ENCODE measurements at regions not wholly inside any gene's neighbourhood (a gene's known extent, or its start where the extent isn't known, plus 50 kb on each side); places are given as distances from the start of the nearest gene placed in this dataset.

- Histone ChIP-seq H3K36me3 (no peaks in the 10 kb centered on the region), H3K9me3 (peaks cover 0 to 4% (median 0%) of the 10 kb centered on the region in 12 donors), H3K4me1 (peaks cover 0 to 8% (median 0%) of the 10 kb centered on the region in 12 donors), H3K27me3 (no peaks in the 10 kb centered on the region), H3K27ac (no peak overlapping the region), H3K4me3 (no peak overlapping the region)
- TF ChIP-seq POLR2A (IDR thresholded peaks at IDR 0.05) (no peak), CTCF (IDR thresholded peaks at IDR 0.05) (no peak)
- 90 to 97% (median 91%) methylated on average over 3 of the region's 3 CpGs for WGBS, 4 donors
- DNase-seq (no peak), ATAC-seq (no peak)
- intact Hi-C loops (cut with DNase I) = no loop called here
Measured at GRCh38 chr1:67597336-67597735, 87.7 kb upstream of the GADD45A start.

GRCh38 chr1:67599085-67599484 lies 85.9 kb upstream of the GADD45A start:
- Histone ChIP-seq H3K27ac (peak overlapping the region in 6 of 12 donors; percentile 3 to 60 (median 40)), H3K4me3 (no peak overlapping the region), H3K4me1 (peaks cover 0 to 8% (median 0%) of the 10 kb centered on the region in 12 donors), H3K9me3 (peaks cover 0 to 4% (median 0%) of the 10 kb centered on the region in 12 donors), H3K36me3 (no peaks in the 10 kb centered on the region), H3K27me3 (no peaks in the 10 kb centered on the region)
- TF ChIP-seq CTCF (IDR thresholded peaks at IDR 0.05) (no peak), POLR2A (IDR thresholded peaks at IDR 0.05) (no peak)
- 43 to 59% (median 56%) methylated on average over 1 of the region's 1 CpG for WGBS, 4 donors
- peak; percentile 84 to 96 (median 92) for ATAC-seq
- peak in 3 of 5 donors; percentile 30 to 44 (median 33) for DNase-seq
- intact Hi-C loops (cut with DNase I) = no loop called here

GRCh38 chr1:67601539-67601938 lies 83.5 kb upstream of the GADD45A start:
- intact Hi-C loops (cut with DNase I) = no loop called here
- no peak for DNase-seq
- H3K36me3 ChIP-seq = no peaks in the 10 kb centered on the region
- H3K4me1 ChIP-seq = peaks cover 0 to 8% (median 0%) of the 10 kb centered on the region in 12 donors
- no peak for ATAC-seq
- no peak for TF ChIP-seq CTCF (IDR thresholded peaks at IDR 0.05)
- TF ChIP-seq POLR2A (IDR thresholded peaks at IDR 0.05) = no peak
- H3K27ac ChIP-seq = no peak overlapping the region
- H3K4me3 ChIP-seq = no peak overlapping the region
- WGBS, 4 donors = 60 to 79% (median 73%) methylated on average over 3 of the region's 3 CpGs
- H3K27me3 ChIP-seq = no peaks in the 10 kb centered on the region
- peaks cover 0 to 4% (median 0%) of the 10 kb centered on the region in 12 donors for H3K9me3 ChIP-seq

- ATAC-seq (no peak), DNase-seq (no peak)
- Histone ChIP-seq H3K27me3 (no peaks in the 10 kb centered on the region), H3K9me3 (peaks cover 0 to 4% (median 0%) of the 10 kb centered on the region in 12 donors), H3K4me3 (no peak overlapping the region), H3K36me3 (no peaks in the 10 kb centered on the region), H3K27ac (no peak overlapping the region), H3K4me1 (peaks cover 0 to 8% (median 0%) of the 10 kb centered on the region in 12 donors)
- no peak for TF ChIP-seq CTCF (IDR thresholded peaks at IDR 0.05)
- TF ChIP-seq POLR2A (IDR thresholded peaks at IDR 0.05) = no peak
- intact Hi-C loops (cut with DNase I) = no loop called here
- WGBS, 4 donors = 82 to 91% (median 88%) methylated on average over 2 of the region's 2 CpGs
Measured at GRCh38 chr1:67601955-67602354, 83.0 kb upstream of the GADD45A start.

Data from heart left ventricle (tissue), 16 donors.